Stimulated activated naive CD4-positive, alpha-beta T cell (primary cell): ENCODE measurements at regions not wholly inside any gene's neighbourhood (a gene's known extent, or its start where the extent isn't known, plus 50 kb on each side); places are given as distances from the start of the nearest gene placed in this dataset.

Source experiments
- DNase-seq, 6 experiments: peaks; one replicate each; lab custom pipeline; 2025; lab: John Stamatoyannopoulos, UW

- no peak for DNase-seq
These were observed 184.1 kb upstream of the SGCD start for GRCh38 chr5:156142867-156143266.

DNA sequence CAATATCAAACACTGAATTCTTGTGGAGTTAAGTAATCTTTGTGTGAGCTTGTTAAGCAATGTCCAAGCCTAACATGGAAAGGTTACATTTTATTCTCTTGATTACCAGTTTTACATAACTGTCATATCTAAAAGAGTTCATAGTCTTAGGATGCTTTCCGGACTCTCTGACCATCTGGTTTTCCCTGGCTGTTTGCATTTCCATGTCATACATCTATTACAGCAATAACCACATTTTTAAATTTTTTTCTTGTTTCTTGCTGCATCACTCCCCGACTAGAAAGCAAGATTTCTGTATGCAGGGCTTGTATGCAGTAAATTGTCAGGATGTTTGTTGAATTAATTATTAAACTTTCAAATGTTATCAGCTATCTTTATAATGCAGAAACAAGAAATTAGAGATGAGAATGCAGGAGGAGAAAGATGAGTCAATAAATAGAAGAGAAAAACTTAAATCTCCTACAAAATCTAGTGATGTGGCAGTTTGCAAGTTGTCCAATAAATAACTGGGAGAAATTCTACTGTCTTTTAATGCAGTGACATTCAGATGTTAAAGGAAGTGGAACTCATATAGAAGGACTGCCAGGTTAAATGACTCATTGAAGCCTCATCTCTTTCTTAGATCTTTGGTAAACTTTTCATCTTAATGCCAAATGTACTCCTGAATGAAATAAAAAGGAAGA, 179.6 kb upstream of the SGCD start:
- DNase-seq: no peak

DNA sequence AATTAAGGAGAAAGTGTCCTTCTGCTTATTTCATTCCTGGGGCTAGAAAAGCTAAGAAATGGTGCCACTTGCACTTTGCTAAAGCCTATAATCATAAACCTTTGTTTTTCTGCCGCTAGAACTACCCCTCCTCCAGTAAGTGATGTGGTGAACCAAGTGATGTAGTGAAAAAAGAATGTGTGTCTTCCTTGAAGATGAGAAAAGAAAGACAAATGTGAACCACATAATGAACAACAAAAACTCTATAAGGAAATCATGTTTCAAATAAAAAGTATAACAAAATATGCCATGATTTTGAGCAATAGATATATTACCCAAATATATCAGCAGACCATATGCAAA, 179.0 kb upstream of the SGCD start:
- DNase-seq: no peak

DNA sequence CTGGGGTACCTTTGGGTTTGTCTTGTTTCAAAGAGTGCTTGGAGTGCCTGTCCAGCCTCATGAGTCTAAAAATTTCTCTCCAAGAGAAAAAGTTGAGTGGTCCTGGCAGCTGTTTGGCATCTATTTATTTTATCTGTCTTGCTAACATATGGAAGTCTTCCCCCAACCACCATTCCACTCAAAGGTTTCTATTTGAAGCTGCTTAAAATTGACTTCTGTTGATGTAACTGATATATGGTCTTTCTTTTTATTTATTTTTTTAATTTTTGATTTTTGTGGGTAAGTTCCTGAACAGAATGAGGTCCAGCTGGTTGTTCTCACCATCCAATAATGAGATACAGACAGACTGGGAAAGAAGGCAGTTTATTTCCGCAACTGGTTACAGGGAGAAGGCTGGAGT, 178.7 kb upstream of the SGCD start:
- DNase-seq: no peak

- DNase-seq: no peak
These were observed 177.8 kb upstream of the SGCD start for GRCh38 chr5:156149213-156149612.

DNA sequence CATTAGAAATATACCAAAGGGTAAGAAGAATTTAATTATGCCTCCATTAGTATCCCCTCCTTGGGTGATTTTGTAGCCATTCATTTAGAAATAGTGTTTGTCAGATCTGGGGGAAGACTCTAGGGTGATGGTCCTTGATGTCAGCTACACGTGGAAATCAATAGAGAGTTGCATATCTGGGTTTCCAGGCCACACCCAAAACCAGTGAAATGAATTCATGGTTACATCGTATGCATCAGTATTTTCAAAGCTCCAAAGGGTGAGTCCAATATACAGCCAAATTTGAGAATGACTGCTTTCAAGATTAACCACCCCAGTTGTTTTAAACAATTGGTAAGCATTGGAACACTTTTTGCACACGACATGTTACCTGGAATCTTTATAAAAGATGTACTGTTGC, 173.4 kb upstream of the SGCD start:
- DNase-seq: no peak

DNA sequence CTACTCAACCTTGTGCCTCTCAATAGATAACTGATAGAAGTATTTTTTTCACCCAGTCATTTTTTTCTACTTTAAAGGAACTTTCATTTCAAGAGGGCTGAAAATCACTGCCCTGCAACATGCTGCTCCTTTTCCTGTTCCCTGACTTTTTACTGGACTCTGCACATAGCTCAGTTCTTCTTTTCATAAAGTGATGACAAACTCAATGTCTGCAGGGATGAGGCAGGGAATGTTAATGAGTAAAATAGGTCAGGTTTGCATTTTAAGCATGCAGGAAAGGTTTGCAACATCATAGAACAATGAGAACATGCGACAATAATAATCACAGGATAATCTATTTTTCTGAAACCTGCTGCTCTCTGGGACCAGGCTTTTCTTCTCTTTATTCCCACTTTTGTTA, 172.2 kb upstream of the SGCD start:
- no peak for DNase-seq

GRCh38 chr5:156155598-156155997, 171.4 kb upstream of the SGCD start:
- no peak for DNase-seq

DNA sequence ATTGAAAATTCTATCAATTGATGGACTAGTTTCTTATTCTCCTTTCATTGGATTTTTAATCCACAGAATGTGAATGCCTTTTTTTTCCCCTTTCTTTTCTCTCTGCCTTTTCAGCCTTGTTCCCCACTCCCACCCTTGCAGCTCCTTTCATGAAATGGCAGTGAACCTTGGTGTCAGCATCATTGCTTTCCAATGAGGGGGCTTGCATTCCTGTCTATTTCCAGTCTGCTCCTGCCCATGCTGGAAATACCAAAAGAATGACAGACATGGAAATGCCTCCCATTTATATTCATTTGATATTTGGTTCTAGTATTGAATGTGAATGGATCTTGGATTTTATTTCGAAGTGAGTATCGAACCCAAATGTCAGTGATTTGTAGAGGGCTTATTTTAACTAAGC, 162.7 kb upstream of the SGCD start:
- DNase-seq: no peak

- no peak for DNase-seq
These were observed 157.5 kb upstream of the SGCD start for GRCh38 chr5:156169495-156169894.

- no peak for DNase-seq
These were observed 156.5 kb upstream of the SGCD start for GRCh38 chr5:156170351-156170961.

DNA sequence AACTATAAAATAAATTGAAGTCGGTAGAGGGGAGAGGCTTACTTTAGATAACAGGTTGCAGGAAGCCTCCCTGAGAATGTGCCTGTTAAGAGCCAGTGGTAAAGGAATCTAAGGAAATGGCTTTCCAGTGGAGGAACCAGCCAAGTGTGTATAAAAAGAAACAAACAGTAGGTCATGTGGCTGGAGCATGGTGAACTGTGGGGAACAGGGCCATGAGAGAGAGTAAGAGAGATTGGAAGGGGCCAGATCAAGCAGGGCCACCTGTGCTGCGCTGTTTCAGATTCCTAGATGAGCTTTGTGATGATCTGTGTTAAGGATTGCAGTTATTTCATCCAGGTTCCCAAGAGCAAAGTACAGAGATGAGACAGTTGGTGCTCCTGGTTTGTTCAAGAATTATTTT, 152.7 kb upstream of the SGCD start:
- no peak for DNase-seq

- no peak for DNase-seq
These were observed 148.8 kb upstream of the SGCD start for GRCh38 chr5:156178117-156178516.

- no peak for DNase-seq
These were observed 145.3 kb upstream of the SGCD start for GRCh38 chr5:156181656-156182055.

- no peak for DNase-seq
These were observed 144.6 kb upstream of the SGCD start for GRCh38 chr5:156182174-156182967.

- DNase-seq: no peak
These were observed 140.2 kb upstream of the SGCD start for GRCh38 chr5:156186760-156187159.

- DNase-seq: no peak
These were observed 138.9 kb upstream of the SGCD start for GRCh38 chr5:156188016-156188415.

- DNase-seq: no peak
These were observed 137.3 kb upstream of the SGCD start for GRCh38 chr5:156189628-156190027.

DNA sequence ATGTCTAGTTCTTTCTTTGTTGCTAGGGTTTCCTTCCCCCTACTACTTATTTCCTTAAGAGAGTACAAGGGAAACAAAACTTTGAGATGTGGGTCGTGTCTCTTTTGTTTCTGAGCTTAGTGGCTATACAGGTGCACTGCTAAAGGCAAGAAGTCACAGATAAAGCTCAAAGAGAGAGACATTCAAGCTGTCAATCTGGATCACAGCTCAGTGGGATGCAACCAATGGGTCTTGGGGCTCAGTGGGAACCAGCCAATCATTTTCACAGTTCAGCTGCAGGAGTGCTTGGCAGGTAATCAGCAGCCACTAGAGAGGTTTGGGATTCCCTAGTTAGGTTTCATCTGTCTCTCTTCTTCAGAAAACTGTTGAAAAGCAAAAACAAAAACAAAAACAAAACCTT, 135.4 kb upstream of the SGCD start:
- DNase-seq: no peak

DNA sequence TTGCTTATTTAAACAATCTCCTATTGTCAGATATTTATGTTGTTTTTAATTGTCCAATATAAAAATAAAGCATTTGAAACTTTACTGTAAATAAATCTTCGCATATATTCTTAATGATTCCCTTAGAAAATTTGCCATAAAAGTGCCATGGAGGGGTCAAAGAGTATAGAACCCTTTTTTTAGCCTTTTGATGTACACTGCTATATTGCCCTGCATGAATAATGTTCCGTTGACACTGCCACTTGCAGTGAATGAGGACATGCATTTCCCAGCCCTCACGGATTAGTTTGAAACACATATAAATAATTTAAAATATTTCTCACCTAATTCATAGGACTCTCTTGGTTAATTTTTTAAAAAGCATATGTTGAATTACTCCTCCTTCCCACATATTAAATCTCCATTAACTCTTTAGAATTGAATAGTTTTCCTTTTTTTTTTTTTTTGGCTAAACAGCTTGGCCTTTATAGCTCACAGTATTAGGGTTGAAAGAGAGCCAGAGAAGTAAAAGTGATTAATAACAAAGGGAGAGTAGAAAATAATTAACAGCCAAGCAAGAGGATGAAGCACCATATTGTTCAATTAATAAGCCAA, 129.8 kb upstream of the SGCD start:
- DNase-seq: no peak

DNA sequence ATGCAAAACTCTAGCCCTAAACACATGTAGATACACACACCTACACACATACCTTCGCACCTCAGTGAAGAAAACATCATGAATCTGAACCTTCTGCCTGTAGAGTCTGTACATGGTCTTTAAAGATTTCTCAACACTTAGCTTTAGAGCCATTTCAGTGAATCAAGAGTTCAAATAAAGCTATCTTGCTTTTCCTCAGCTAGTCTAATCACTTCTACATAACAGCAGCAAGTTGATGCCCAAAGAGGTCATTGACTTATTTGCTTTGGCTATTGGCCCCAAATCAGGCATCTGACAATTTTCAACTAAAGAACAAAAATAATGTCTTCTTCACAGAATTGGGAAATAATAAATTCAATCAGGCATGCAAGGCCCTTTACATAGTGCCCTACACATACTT, 127.9 kb upstream of the SGCD start:
- no peak for DNase-seq

GRCh38 chr5:156200938-156201787, 125.8 kb upstream of the SGCD start:
- DNase-seq: no peak
